ENCODE measurements at regions not wholly inside any gene's neighbourhood (a gene's known extent, or its start where the extent isn't known, plus 50 kb on each side); places are given as distances from the start of the nearest gene placed in this dataset.
"Not testable (repeated sequence)": the region's sequence is repeated elsewhere in the genome, so short reads cannot be mapped to it uniquely, and the experiment has no call there.

- H3K4me3 ChIP-seq (ENCODE audit: low read length): no peak overlapping the region
- H3K9me3 ChIP-seq (ENCODE audit: insufficient read depth, low read depth, low read length): no peaks in the 10 kb centered on the region
- no peaks in the 10 kb centered on the region for H3K4me1 ChIP-seq (ENCODE audit: insufficient read depth, low read length)
- H3K9ac ChIP-seq (ENCODE audit: low read depth, low read length): no peak overlapping the region
- no peaks in the 10 kb centered on the region for H3K36me3 ChIP-seq (ENCODE audit: insufficient read depth, low read depth, low read length)
- H3K27ac ChIP-seq (ENCODE audit: low read length): no peak overlapping the region
- H3K27me3 ChIP-seq (ENCODE audit: insufficient read depth, low read length): no peaks in the 10 kb centered on the region
Observed at GRCh38 chr5:101843055-101843454, 453.0 kb downstream of the SLCO4C1 start.

- Histone ChIP-seq H3K4me1 (ENCODE audit: insufficient read depth, low read length) (no peaks in the 10 kb centered on the region), H3K27me3 (ENCODE audit: insufficient read depth, low read length) (no peaks in the 10 kb centered on the region), H3K9me3 (ENCODE audit: insufficient read depth, low read depth, low read length) (no peaks in the 10 kb centered on the region), H3K36me3 (ENCODE audit: insufficient read depth, low read depth, low read length) (no peaks in the 10 kb centered on the region), H3K4me3 (ENCODE audit: low read length) (no peak overlapping the region), H3K9ac (ENCODE audit: low read depth, low read length) (no peak overlapping the region), H3K27ac (ENCODE audit: low read length) (no peak overlapping the region)
Observed at GRCh38 chr5:101838435-101838834, 457.6 kb downstream of the SLCO4C1 start.

- Histone ChIP-seq H3K27ac (ENCODE audit: low read length) (no peak overlapping the region), H3K4me1 (ENCODE audit: insufficient read depth, low read length) (no peaks in the 10 kb centered on the region)
Observed at GRCh38 chr5:101829255-101829654, 466.8 kb downstream of the SLCO4C1 start.

GRCh38 chr5:101811466-101811865, 484.6 kb downstream of the SLCO4C1 start:
- no peaks in the 10 kb centered on the region for H3K36me3 ChIP-seq (ENCODE audit: insufficient read depth, low read depth, low read length)
- H3K9ac ChIP-seq (ENCODE audit: low read depth, low read length): no peak overlapping the region
- no peaks in the 10 kb centered on the region for H3K9me3 ChIP-seq (ENCODE audit: insufficient read depth, low read depth, low read length)
- H3K27ac ChIP-seq (ENCODE audit: low read length): no peak overlapping the region
- H3K27me3 ChIP-seq (ENCODE audit: insufficient read depth, low read length): no peaks in the 10 kb centered on the region
- H3K4me3 ChIP-seq (ENCODE audit: low read length): no peak overlapping the region
- H3K4me1 ChIP-seq (ENCODE audit: insufficient read depth, low read length): no peaks in the 10 kb centered on the region

More at GRCh38 chr5:101829255-101829654, 466.8 kb downstream of the SLCO4C1 start:
- H3K4me3 ChIP-seq (ENCODE audit: low read length): no peak overlapping the region
- no peaks in the 10 kb centered on the region for H3K36me3 ChIP-seq (ENCODE audit: insufficient read depth, low read depth, low read length)
- H3K27me3 ChIP-seq (ENCODE audit: insufficient read depth, low read length): no peaks in the 10 kb centered on the region
- H3K9ac ChIP-seq (ENCODE audit: low read depth, low read length): no peak overlapping the region
- H3K9me3 ChIP-seq (ENCODE audit: insufficient read depth, low read depth, low read length): no peaks in the 10 kb centered on the region; the same call in 1 of the 2 replicates

GRCh38 chr5:101806410-101806809, 489.7 kb downstream of the SLCO4C1 start:
- Histone ChIP-seq H3K27ac (ENCODE audit: low read length) (no peak overlapping the region), H3K36me3 (ENCODE audit: insufficient read depth, low read depth, low read length) (no peaks in the 10 kb centered on the region), H3K4me1 (ENCODE audit: insufficient read depth, low read length) (no peaks in the 10 kb centered on the region), H3K27me3 (ENCODE audit: insufficient read depth, low read length) (no peaks in the 10 kb centered on the region), H3K9me3 (ENCODE audit: insufficient read depth, low read depth, low read length) (no peaks in the 10 kb centered on the region), H3K9ac (ENCODE audit: low read depth, low read length) (no peak overlapping the region), H3K4me3 (ENCODE audit: low read length) (no peak overlapping the region)

- H3K36me3 ChIP-seq (ENCODE audit: insufficient read depth, low read depth, low read length): no peaks in the 10 kb centered on the region
- H3K9ac ChIP-seq (ENCODE audit: low read depth, low read length): no peak overlapping the region
- H3K9me3 ChIP-seq (ENCODE audit: insufficient read depth, low read depth, low read length): no peaks in the 10 kb centered on the region
- no peak overlapping the region for H3K27ac ChIP-seq (ENCODE audit: low read length)
- peaks cover 3% of the 10 kb centered on the region; the same call in 1 of the 2 replicates for H3K27me3 ChIP-seq (ENCODE audit: insufficient read depth, low read length)
- no peaks in the 10 kb centered on the region for H3K4me1 ChIP-seq (ENCODE audit: insufficient read depth, low read length)
- H3K4me3 ChIP-seq (ENCODE audit: low read length): no peak overlapping the region
Observed at GRCh38 chr5:101796427-101796826, 499.7 kb downstream of the SLCO4C1 start.

GRCh38 chr5:101788797-101789196, 507.3 kb downstream of the SLCO4C1 start:
- peaks cover 42% of the 10 kb centered on the region for H3K27me3 ChIP-seq (ENCODE audit: insufficient read depth, low read length)

GRCh38 chr5:101785090-101785489, 511.0 kb downstream of the SLCO4C1 start:
- Histone ChIP-seq H3K36me3 (ENCODE audit: insufficient read depth, low read depth, low read length) (no peaks in the 10 kb centered on the region), H3K9me3 (ENCODE audit: insufficient read depth, low read depth, low read length) (no peaks in the 10 kb centered on the region), H3K27me3 (ENCODE audit: insufficient read depth, low read length) (peaks cover 44% of the 10 kb centered on the region), H3K27ac (ENCODE audit: low read length) (no peak overlapping the region), H3K9ac (ENCODE audit: low read depth, low read length) (no peak overlapping the region), H3K4me3 (ENCODE audit: low read length) (no peak overlapping the region), H3K4me1 (ENCODE audit: insufficient read depth, low read length) (peaks cover 3% of the 10 kb centered on the region; the same call in 1 of the 2 replicates)

More at GRCh38 chr5:101788797-101789196, 507.3 kb downstream of the SLCO4C1 start:
- no peak overlapping the region for H3K4me3 ChIP-seq (ENCODE audit: low read length)
- H3K9me3 ChIP-seq (ENCODE audit: insufficient read depth, low read depth, low read length): no peaks in the 10 kb centered on the region
- H3K27ac ChIP-seq (ENCODE audit: low read length): no peak overlapping the region
- no peaks in the 10 kb centered on the region for H3K36me3 ChIP-seq (ENCODE audit: insufficient read depth, low read depth, low read length)
- H3K4me1 ChIP-seq (ENCODE audit: insufficient read depth, low read length): peaks cover 3% of the 10 kb centered on the region; the same call in 1 of the 2 replicates
- no peak overlapping the region for H3K9ac ChIP-seq (ENCODE audit: low read depth, low read length)

- Histone ChIP-seq H3K9me3 (ENCODE audit: insufficient read depth, low read depth, low read length) (no peaks in the 10 kb centered on the region), H3K27ac (ENCODE audit: low read length) (no peak overlapping the region), H3K4me3 (ENCODE audit: low read length) (no peak overlapping the region), H3K9ac (ENCODE audit: low read depth, low read length) (no peak overlapping the region), H3K27me3 (ENCODE audit: insufficient read depth, low read length) (peaks cover 29% of the 10 kb centered on the region), H3K4me1 (ENCODE audit: insufficient read depth, low read length) (peaks cover under 1% of the 10 kb centered on the region; the same call in 1 of the 2 replicates), H3K36me3 (ENCODE audit: insufficient read depth, low read depth, low read length) (no peaks in the 10 kb centered on the region)
Observed at GRCh38 chr5:101783241-101784013, 512.7 kb downstream of the SLCO4C1 start.

GRCh38 chr5:101782352-101783103, 513.6 kb downstream of the SLCO4C1 start:
- H3K4me1 ChIP-seq (ENCODE audit: insufficient read depth, low read length): no peaks in the 10 kb centered on the region
- H3K4me3 ChIP-seq (ENCODE audit: low read length): no peak overlapping the region
- no peaks in the 10 kb centered on the region for H3K36me3 ChIP-seq (ENCODE audit: insufficient read depth, low read depth, low read length)
- no peak overlapping the region for H3K9ac ChIP-seq (ENCODE audit: low read depth, low read length)
- H3K9me3 ChIP-seq (ENCODE audit: insufficient read depth, low read depth, low read length): no peaks in the 10 kb centered on the region
- H3K27me3 ChIP-seq (ENCODE audit: insufficient read depth, low read length): peaks cover 20% of the 10 kb centered on the region; the same call in 1 of the 2 replicates
- no peak overlapping the region for H3K27ac ChIP-seq (ENCODE audit: low read length)

GRCh38 chr5:101751105-101751504, 545.0 kb downstream of the SLCO4C1 start:
- H3K27ac ChIP-seq (ENCODE audit: low read length): no peak overlapping the region
- H3K9me3 ChIP-seq (ENCODE audit: insufficient read depth, low read depth, low read length): no peaks in the 10 kb centered on the region
- no peaks in the 10 kb centered on the region for H3K27me3 ChIP-seq (ENCODE audit: insufficient read depth, low read length)
- peaks cover under 1% of the 10 kb centered on the region; the same call in 1 of the 2 replicates for H3K4me1 ChIP-seq (ENCODE audit: insufficient read depth, low read length)
- no peak overlapping the region for H3K4me3 ChIP-seq (ENCODE audit: low read length)
- no peaks in the 10 kb centered on the region for H3K36me3 ChIP-seq (ENCODE audit: insufficient read depth, low read depth, low read length)
- H3K9ac ChIP-seq (ENCODE audit: low read depth, low read length): no peak overlapping the region

- not testable (repeated sequence) for H3K36me3 ChIP-seq (ENCODE audit: insufficient read depth, low read depth, low read length); H3K9me3 ChIP-seq (ENCODE audit: insufficient read depth, low read depth, low read length); H3K27ac ChIP-seq (ENCODE audit: low read length); H3K4me1 ChIP-seq (ENCODE audit: insufficient read depth, low read length); H3K27me3 ChIP-seq (ENCODE audit: insufficient read depth, low read length); H3K4me3 ChIP-seq (ENCODE audit: low read length); H3K9ac ChIP-seq (ENCODE audit: low read depth, low read length)
Observed at GRCh38 chr5:101743000-101743399, 553.1 kb downstream of the SLCO4C1 start.
